ENCODE measurements at regions not wholly inside any gene's neighbourhood (a gene's known extent, or its start where the extent isn't known, plus 50 kb on each side); places are given as distances from the start of the nearest gene placed in this dataset.

DNA sequence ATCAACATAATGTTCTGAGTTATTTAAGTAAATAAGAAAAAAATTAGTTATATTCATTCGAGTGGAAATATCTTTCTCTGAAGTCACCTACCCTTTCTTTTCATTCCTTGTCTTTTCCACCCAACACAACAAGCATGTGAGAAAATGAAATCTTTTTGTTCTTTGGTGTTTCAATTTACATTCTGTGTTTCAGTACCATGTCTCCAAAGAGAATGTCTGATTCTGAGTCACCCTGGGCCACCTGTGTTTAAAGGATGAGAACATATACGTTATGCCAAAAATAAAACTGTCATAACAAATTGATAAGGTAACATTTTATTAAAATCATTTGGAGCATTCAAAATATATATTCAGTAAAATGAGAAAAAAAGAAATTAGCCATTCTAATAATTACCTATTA lies 470.8 kb downstream of the ZNF804A start:
- TF ChIP-seq EZH2phosphoT487 (IDR thresholded peaks at IDR 0.05; ENCODE audit: insufficient read depth, low read depth): no peak
- no peak for TF ChIP-seq EZH2 (IDR thresholded peaks at IDR 0.05; ENCODE audit: insufficient read depth, poor library complexity, severe bottlenecking)

Measured in GM23248 (cell line).